IgD-negative memory B cell (primary cell): ENCODE measurements at regions not wholly inside any gene's neighbourhood (a gene's known extent, or its start where the extent isn't known, plus 50 kb on each side); places are given as distances from the start of the nearest gene placed in this dataset.

Source experiments
- H3K27ac Mint-ChIP-seq, 3 donors: one replicate each; pipeline ENCODE4 v1.8.0; 2020 to 2022; ENCODE audit warnings: mild to moderate bottlenecking in 3 of 3, mixed read lengths in 3 of 3, moderate library complexity in 1 of 3
- H3K27me3 Mint-ChIP-seq: one replicate; pipeline ENCODE4 v1.8.0; 2021; ENCODE audit warnings: mixed read lengths
- H3K36me3 Mint-ChIP-seq: one replicate; pipeline ENCODE4 v1.8.0; 2020; ENCODE audit warnings: mild to moderate bottlenecking, mixed read lengths
- H3K4me1 Mint-ChIP-seq, 3 donors: one replicate each; pipeline ENCODE4 v1.8.0; 2020 to 2022; ENCODE audit warnings: mixed read lengths in 3 of 3, mild to moderate bottlenecking in 1 of 3
- H3K4me3 Mint-ChIP-seq, 4 donors: one replicate each; pipeline ENCODE4 v1.8.0; 2020 to 2022; ENCODE audit warnings: mild to moderate bottlenecking in 4 of 4, mixed read lengths in 4 of 4, moderate library complexity in 3 of 4
- H3K9me3 Mint-ChIP-seq, 3 donors: one replicate each; pipeline ENCODE4 v1.8.0; 2020 to 2021; ENCODE audit warnings: mixed read lengths in 3 of 3, mild to moderate bottlenecking in 1 of 3

GRCh38 chr7:110131344-110131743 is 959.6 kb upstream of the LRRN3 start:
- Mint-ChIP-seq H3K4me1 (no peaks in the 10 kb centered on the region), H3K9me3 (peaks cover 0 to 4% (median 4%) of the 10 kb centered on the region in 3 donors)

GRCh38 chr7:110139056-110139455 is 951.9 kb upstream of the LRRN3 start:
- peaks cover 0 to 7% (median 4%) of the 10 kb centered on the region in 3 donors for H3K9me3 Mint-ChIP-seq
- H3K27me3 Mint-ChIP-seq = no peaks in the 10 kb centered on the region
- no peak overlapping the region for H3K4me3 Mint-ChIP-seq
- no peak overlapping the region for H3K27ac Mint-ChIP-seq
- no peaks in the 10 kb centered on the region for H3K4me1 Mint-ChIP-seq
- no peaks in the 10 kb centered on the region for H3K36me3 Mint-ChIP-seq

More at GRCh38 chr7:110131344-110131743, 959.6 kb upstream of the LRRN3 start:
- Mint-ChIP-seq H3K27me3 (no peaks in the 10 kb centered on the region), H3K27ac (no peak overlapping the region), H3K4me3 (no peak overlapping the region), H3K36me3 (no peaks in the 10 kb centered on the region)

- Mint-ChIP-seq H3K4me1 (no peaks in the 10 kb centered on the region), H3K27me3 (no peaks in the 10 kb centered on the region), H3K27ac (no peak overlapping the region), H3K4me3 (no peak overlapping the region), H3K9me3 (peaks cover 0 to 4% (median 3%) of the 10 kb centered on the region in 3 donors), H3K36me3 (no peaks in the 10 kb centered on the region)
Measured at GRCh38 chr7:110142939-110143526, 947.9 kb upstream of the LRRN3 start.

DNA sequence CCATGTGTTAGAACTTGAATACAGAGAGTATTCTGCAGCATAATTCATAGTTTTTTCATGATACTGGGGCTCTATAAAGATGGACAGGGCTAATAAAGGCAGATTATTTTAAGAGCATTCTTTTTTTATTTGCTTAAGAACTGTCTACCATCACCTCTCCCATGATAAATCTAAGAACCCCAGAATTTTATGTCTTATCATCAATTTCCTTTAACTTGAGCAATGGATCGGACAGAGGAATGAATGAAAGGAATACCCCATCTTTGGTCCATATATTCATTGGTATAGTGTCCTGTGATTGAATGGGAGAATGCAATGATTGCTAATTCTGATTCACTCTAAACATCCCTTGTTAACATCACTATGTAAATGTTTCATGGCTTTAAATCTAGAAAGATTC is 946.3 kb upstream of the LRRN3 start:
- Mint-ChIP-seq H3K27ac (no peak overlapping the region), H3K36me3 (peaks cover 2% of the 10 kb centered on the region), H3K4me1 (no peaks in the 10 kb centered on the region), H3K27me3 (no peaks in the 10 kb centered on the region), H3K9me3 (peaks cover 0 to 4% (median 1%) of the 10 kb centered on the region in 3 donors), H3K4me3 (no peak overlapping the region)

GRCh38 chr7:110148054-110148453 is 942.9 kb upstream of the LRRN3 start:
- H3K36me3 Mint-ChIP-seq = peaks cover 2% of the 10 kb centered on the region
- no peak overlapping the region for H3K27ac Mint-ChIP-seq
- no peaks in the 10 kb centered on the region for H3K27me3 Mint-ChIP-seq
- H3K9me3 Mint-ChIP-seq = peaks cover 0 to 1% (median 0%) of the 10 kb centered on the region in 3 donors
- no peak overlapping the region for H3K4me3 Mint-ChIP-seq
- peaks cover 0 to 2% (median 0%) of the 10 kb centered on the region in 3 donors for H3K4me1 Mint-ChIP-seq

DNA sequence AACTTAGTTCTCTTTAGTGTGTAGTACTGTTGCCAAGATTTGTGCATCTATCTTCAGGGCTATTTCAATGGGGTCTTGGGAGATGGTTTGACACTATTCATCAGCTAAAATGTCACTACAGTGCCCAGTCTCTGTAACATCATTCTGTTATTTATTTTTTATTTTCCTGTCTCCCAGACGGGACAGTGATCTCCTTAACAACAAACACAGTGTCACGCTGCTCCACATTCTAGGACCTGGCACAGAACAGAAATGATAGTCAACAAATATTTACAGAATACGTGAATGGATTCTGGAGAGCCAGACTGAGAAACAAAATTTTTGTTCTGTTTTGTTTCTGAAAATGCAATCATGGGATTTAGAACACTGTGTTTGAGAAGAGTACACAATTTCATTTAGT is 937.7 kb upstream of the LRRN3 start:
- H3K9me3 Mint-ChIP-seq = peaks cover 0 to 3% (median 3%) of the 10 kb centered on the region in 3 donors
- peaks cover 2% of the 10 kb centered on the region for H3K36me3 Mint-ChIP-seq
- no peak overlapping the region for H3K4me3 Mint-ChIP-seq
- H3K27ac Mint-ChIP-seq = no peak overlapping the region
- no peaks in the 10 kb centered on the region for H3K27me3 Mint-ChIP-seq
- peaks cover 0 to 4% (median 0%) of the 10 kb centered on the region in 3 donors for H3K4me1 Mint-ChIP-seq

DNA sequence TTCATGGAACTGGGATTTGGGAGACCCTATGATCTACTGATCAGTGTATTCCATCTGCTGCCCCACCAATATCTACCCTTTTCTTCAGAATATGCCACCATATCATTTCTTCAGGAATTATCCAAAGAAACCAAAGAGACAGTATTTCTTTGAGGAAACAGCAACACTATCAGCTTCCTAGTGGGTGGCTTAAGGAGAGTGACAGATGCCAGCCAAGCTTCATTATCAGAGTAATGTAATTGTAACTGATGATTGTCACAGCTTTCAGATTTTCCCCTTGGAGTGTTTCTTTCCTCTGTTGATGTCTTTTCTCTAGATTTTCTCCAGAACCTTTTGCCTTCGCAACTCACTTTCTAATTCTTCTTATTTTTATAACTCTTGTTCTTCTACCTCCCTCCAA is 934.4 kb upstream of the LRRN3 start:
- peaks cover 0 to 4% (median 0%) of the 10 kb centered on the region in 3 donors for H3K4me1 Mint-ChIP-seq
- no peaks in the 10 kb centered on the region for H3K36me3 Mint-ChIP-seq
- no peak overlapping the region for H3K4me3 Mint-ChIP-seq
- no peak overlapping the region for H3K27ac Mint-ChIP-seq
- H3K9me3 Mint-ChIP-seq = peaks cover 0 to 4% (median 3%) of the 10 kb centered on the region in 3 donors
- no peaks in the 10 kb centered on the region for H3K27me3 Mint-ChIP-seq

DNA sequence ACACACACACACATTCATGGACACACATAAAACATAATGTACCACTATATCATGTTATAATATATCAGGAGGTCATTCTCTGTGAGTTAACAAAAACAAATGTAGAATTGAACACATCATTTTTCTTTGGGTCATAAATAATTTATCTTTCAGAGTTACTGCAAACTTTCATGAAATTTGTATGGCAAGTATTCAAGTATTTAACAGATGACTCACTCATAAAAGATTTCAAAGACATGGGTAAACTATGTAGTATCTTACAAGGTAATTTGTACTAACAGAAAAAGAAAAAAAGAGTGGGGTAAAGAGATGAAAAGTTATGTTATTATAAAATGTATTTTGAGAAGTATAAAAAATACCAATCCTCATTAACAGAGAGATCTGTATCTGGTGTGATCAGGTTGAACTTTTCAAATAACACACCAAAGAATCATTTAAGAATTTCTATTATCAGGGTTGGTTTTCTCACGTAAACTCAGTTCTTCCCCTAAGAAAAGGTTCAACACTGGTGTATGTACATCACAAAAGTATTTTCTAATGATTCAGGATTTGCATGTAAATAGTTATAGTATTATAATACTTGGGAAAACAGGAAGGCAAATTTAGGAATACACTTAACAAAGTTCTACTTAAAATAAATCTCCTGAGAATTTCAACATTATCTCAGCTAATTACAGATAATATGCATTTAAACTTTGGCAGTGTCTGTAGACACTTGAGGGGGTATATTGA is 933.1 kb upstream of the LRRN3 start:
- no peak overlapping the region for H3K27ac Mint-ChIP-seq
- peaks cover 0 to 4% (median 3%) of the 10 kb centered on the region in 3 donors for H3K9me3 Mint-ChIP-seq
- peaks cover 0 to 2% (median 0%) of the 10 kb centered on the region in 3 donors for H3K4me1 Mint-ChIP-seq
- no peaks in the 10 kb centered on the region for H3K36me3 Mint-ChIP-seq
- H3K27me3 Mint-ChIP-seq = no peaks in the 10 kb centered on the region
- no peak overlapping the region for H3K4me3 Mint-ChIP-seq

DNA sequence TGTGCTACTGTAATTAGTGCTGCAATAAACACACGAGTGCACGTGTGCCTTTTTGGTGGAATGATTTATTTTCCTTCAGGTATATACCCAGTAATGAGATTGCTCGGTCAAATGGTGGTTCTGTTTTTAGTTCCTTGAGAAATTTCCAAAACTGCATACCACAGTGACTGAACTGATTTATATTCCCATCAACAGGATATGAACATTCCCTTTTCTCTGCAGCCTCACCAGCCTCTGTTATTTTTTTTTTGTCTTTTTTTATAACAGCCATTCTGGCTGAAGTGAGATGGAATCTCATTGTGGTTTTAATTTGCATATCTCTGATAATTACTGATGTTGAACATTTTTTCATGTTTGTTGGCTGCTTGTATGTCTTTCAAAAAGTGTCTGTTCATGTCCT is 922.9 kb upstream of the LRRN3 start:
- Mint-ChIP-seq H3K27ac (no peak overlapping the region), H3K4me3 (no peak overlapping the region), H3K9me3 (peaks cover 1 to 4% (median 4%) of the 10 kb centered on the region in 3 donors), H3K36me3 (no peaks in the 10 kb centered on the region), H3K4me1 (no peaks in the 10 kb centered on the region), H3K27me3 (no peaks in the 10 kb centered on the region)

DNA sequence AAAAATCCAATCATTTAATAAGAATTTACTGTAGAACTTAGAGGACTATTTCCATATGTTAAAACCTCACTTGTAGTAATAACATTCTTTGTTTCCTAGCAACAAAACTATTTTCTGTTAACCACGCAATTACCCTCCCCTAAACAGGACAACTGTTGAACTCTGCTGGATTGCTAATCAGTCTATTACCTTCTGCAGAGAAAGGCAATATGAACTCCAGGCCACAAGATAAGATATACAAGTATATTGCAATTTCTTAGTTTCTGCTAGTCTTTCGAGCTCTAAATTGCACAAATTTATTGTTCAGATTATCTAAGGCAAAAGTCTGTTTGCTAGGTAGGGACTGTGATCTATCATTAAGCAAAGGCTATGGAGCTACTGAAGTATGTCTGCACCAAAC is 920.1 kb upstream of the LRRN3 start:
- H3K36me3 Mint-ChIP-seq = no peaks in the 10 kb centered on the region
- H3K27ac Mint-ChIP-seq = no peak overlapping the region
- H3K4me1 Mint-ChIP-seq = no peaks in the 10 kb centered on the region
- H3K4me3 Mint-ChIP-seq = no peak overlapping the region
- peaks cover 0 to 4% (median 3%) of the 10 kb centered on the region in 3 donors for H3K9me3 Mint-ChIP-seq
- no peaks in the 10 kb centered on the region for H3K27me3 Mint-ChIP-seq

- Mint-ChIP-seq H3K4me1 (peaks cover 0 to 2% (median 0%) of the 10 kb centered on the region in 3 donors), H3K9me3 (peaks cover 1 to 6% (median 3%) of the 10 kb centered on the region in 3 donors), H3K4me3 (no peak overlapping the region), H3K27me3 (no peaks in the 10 kb centered on the region), H3K36me3 (no peaks in the 10 kb centered on the region), H3K27ac (no peak overlapping the region)
Measured at GRCh38 chr7:110177463-110177862, 913.5 kb upstream of the LRRN3 start.

- H3K27me3 Mint-ChIP-seq = no peaks in the 10 kb centered on the region
- H3K4me3 Mint-ChIP-seq = no peak overlapping the region
- peaks cover 0 to 6% (median 1%) of the 10 kb centered on the region in 3 donors for H3K9me3 Mint-ChIP-seq
- H3K4me1 Mint-ChIP-seq = peaks cover 0 to 2% (median 0%) of the 10 kb centered on the region in 3 donors
- H3K36me3 Mint-ChIP-seq = no peaks in the 10 kb centered on the region
- H3K27ac Mint-ChIP-seq = no peak overlapping the region
Measured at GRCh38 chr7:110179037-110179436, 911.9 kb upstream of the LRRN3 start.

- H3K4me1 Mint-ChIP-seq = peaks cover 0 to under 1% (median 0%) of the 10 kb centered on the region in 3 donors
- no peaks in the 10 kb centered on the region for H3K36me3 Mint-ChIP-seq
- H3K4me3 Mint-ChIP-seq = no peak overlapping the region
- no peak overlapping the region for H3K27ac Mint-ChIP-seq
- peaks cover 0 to 6% (median 3%) of the 10 kb centered on the region in 3 donors for H3K9me3 Mint-ChIP-seq
- no peaks in the 10 kb centered on the region for H3K27me3 Mint-ChIP-seq
Measured at GRCh38 chr7:110181768-110182167, 909.2 kb upstream of the LRRN3 start.

- Mint-ChIP-seq H3K9me3 (peaks cover 0 to 6% (median 3%) of the 10 kb centered on the region in 3 donors), H3K4me3 (no peak overlapping the region)
Measured at GRCh38 chr7:110186334-110186733, 904.6 kb upstream of the LRRN3 start.

GRCh38 chr7:110187877-110188554 is 902.9 kb upstream of the LRRN3 start:
- Mint-ChIP-seq H3K27me3 (no peaks in the 10 kb centered on the region), H3K4me1 (no peaks in the 10 kb centered on the region), H3K9me3 (peaks cover 0 to 6% (median 1%) of the 10 kb centered on the region in 3 donors), H3K27ac (no peak overlapping the region), H3K36me3 (no peaks in the 10 kb centered on the region), H3K4me3 (no peak overlapping the region)

More at GRCh38 chr7:110186334-110186733, 904.6 kb upstream of the LRRN3 start:
- Mint-ChIP-seq H3K4me1 (no peaks in the 10 kb centered on the region), H3K27me3 (no peaks in the 10 kb centered on the region), H3K27ac (no peak overlapping the region), H3K36me3 (no peaks in the 10 kb centered on the region)
